Esophagus squamous epithelium (tissue), 4 donors: ENCODE measurements at regions not wholly inside any gene's neighbourhood (a gene's known extent, or its start where the extent isn't known, plus 50 kb on each side); places are given as distances from the start of the nearest gene placed in this dataset.

ENCODE experiments used
- CTCF ChIP-seq, 6 experiments: fragments of 450-650 bp in 4 of 6; fragments of 200-600 bp in 2 of 6; sonication (generic) in 2 of 6; IDR thresholded peaks; one replicate each; pipeline ENCODE4 v1.5.1; 2016 to 2019; ENCODE audit warnings: antibody characterized with exemption in 6 of 6, mild to moderate bottlenecking in 4 of 6, moderate library complexity in 4 of 6
- POLR2A ChIP-seq, 4 donors: fragments of 450-650 bp; IDR thresholded peaks; one replicate each; pipeline ENCODE4 v1.6.1; 2017; ENCODE audit warnings: antibody characterized with exemption in 4 of 4, mild to moderate bottlenecking in 4 of 4, moderate library complexity in 3 of 4

- no peak for TF ChIP-seq CTCF (IDR thresholded peaks at IDR 0.05)
- TF ChIP-seq POLR2A (IDR thresholded peaks at IDR 0.05), result no peak
Observed at GRCh38 chr18:42196651-42197050, 241.6 kb downstream of the PIK3C3 start.
